GM21515 (cell line): ENCODE measurements at regions not wholly inside any gene's neighbourhood (a gene's known extent, or its start where the extent isn't known, plus 50 kb on each side); places are given as distances from the start of the nearest gene placed in this dataset.

Experiments used
- ATAC-seq: cut with Tn5 transposase; IDR thresholded peaks from one replicate; pipeline ENCODE4 v1.9.1; 2021; ENCODE audit not compliant: unreplicated experiment

GRCh38 chr13:61761690-61762089 is 346.0 kb upstream of the PCDH20 start:
- ATAC-seq: no peak

GRCh38 chr13:61760102-61760501 is 344.5 kb upstream of the PCDH20 start:
- ATAC-seq: no peak

GRCh38 chr13:61756031-61756430 is 340.4 kb upstream of the PCDH20 start:
- ATAC-seq: no peak

- ATAC-seq: no peak
These were observed 335.4 kb upstream of the PCDH20 start for GRCh38 chr13:61751039-61751438.

- ATAC-seq: no peak
These were observed 322.6 kb upstream of the PCDH20 start for GRCh38 chr13:61738236-61738750.

- no peak for ATAC-seq
These were observed 319.0 kb upstream of the PCDH20 start for GRCh38 chr13:61734683-61735082.

GRCh38 chr13:61728471-61728870 is 312.8 kb upstream of the PCDH20 start:
- no peak for ATAC-seq

GRCh38 chr13:61727767-61728166 is 312.1 kb upstream of the PCDH20 start:
- no peak for ATAC-seq

- ATAC-seq: no peak
These were observed 310.2 kb upstream of the PCDH20 start for GRCh38 chr13:61725806-61726205.

GRCh38 chr13:61722119-61722518 is 306.5 kb upstream of the PCDH20 start:
- no peak for ATAC-seq

- ATAC-seq: no peak
These were observed 297.0 kb upstream of the PCDH20 start for GRCh38 chr13:61712621-61713020.

- no peak for ATAC-seq
These were observed 293.6 kb upstream of the PCDH20 start for GRCh38 chr13:61709258-61709657.

- no peak for ATAC-seq
These were observed 291.2 kb upstream of the PCDH20 start for GRCh38 chr13:61706899-61707298.

- ATAC-seq: no peak
These were observed 285.0 kb upstream of the PCDH20 start for GRCh38 chr13:61700620-61701019.

- no peak for ATAC-seq
These were observed 284.5 kb upstream of the PCDH20 start for GRCh38 chr13:61700181-61700580.

GRCh38 chr13:61696676-61697075 is 281.0 kb upstream of the PCDH20 start:
- ATAC-seq: no peak

- ATAC-seq: no peak
These were observed 279.5 kb upstream of the PCDH20 start for GRCh38 chr13:61695147-61695546.

- no peak for ATAC-seq
These were observed 277.0 kb upstream of the PCDH20 start for GRCh38 chr13:61692691-61693090.

- ATAC-seq: no peak
These were observed 270.0 kb upstream of the PCDH20 start for GRCh38 chr13:61685682-61686012.

GRCh38 chr13:61684976-61685681 is 269.5 kb upstream of the PCDH20 start:
- ATAC-seq: no peak

- ATAC-seq: no peak
These were observed 257.1 kb upstream of the PCDH20 start for GRCh38 chr13:61672756-61673155.

GRCh38 chr13:61670384-61671161 is 254.9 kb upstream of the PCDH20 start:
- no peak for ATAC-seq
